ENCODE measurements at regions not wholly inside any gene's neighbourhood (a gene's known extent, or its start where the extent isn't known, plus 50 kb on each side); places are given as distances from the start of the nearest gene placed in this dataset.

DNA sequence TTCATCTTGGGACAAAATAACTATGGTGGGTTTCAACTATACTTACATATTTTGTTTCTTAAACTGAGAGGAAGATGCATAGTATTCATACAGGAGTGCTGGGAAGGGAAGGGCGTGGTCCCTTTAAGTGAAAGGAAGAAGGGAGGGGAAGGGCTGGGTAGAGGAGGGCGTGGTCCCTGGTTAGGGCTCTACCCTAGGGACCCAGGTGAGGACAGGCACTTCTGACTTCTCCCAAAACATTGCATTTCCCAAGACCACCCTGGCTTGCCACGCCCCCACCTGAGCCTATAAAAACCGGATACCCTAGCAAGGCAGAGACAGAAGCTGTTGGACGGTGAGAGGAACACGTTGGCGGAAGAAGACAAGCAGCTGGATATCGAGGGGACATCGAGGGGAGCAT lies 157.6 kb upstream of the PLXNA4 start:
- TF ChIP-seq, protein P1, sequence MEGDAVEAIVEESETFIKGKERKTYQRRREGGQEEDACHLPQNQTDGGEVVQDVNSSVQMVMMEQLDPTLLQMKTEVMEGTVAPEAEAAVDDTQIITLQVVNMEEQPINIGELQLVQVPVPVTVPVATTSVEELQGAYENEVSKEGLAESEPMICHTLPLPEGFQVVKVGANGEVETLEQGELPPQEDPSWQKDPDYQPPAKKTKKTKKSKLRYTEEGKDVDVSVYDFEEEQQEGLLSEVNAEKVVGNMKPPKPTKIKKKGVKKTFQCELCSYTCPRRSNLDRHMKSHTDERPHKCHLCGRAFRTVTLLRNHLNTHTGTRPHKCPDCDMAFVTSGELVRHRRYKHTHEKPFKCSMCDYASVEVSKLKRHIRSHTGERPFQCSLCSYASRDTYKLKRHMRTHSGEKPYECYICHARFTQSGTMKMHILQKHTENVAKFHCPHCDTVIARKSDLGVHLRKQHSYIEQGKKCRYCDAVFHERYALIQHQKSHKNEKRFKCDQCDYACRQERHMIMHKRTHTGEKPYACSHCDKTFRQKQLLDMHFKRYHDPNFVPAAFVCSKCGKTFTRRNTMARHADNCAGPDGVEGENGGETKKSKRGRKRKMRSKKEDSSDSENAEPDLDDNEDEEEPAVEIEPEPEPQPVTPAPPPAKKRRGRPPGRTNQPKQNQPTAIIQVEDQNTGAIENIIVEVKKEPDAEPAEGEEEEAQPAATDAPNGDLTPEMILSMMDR (IDR thresholded peaks at IDR 0.05): no peak
- no peak for TF ChIP-seq POLR2A (IDR thresholded peaks at IDR 0.05)

All from uterus (tissue), 2 donors.